Neural cell (in vitro differentiated cells): ENCODE measurements at regions not wholly inside any gene's neighbourhood (a gene's known extent, or its start where the extent isn't known, plus 50 kb on each side); places are given as distances from the start of the nearest gene placed in this dataset.

Experiments used
- H2AFZ ChIP-seq: fragments of 200-600, 300-800 bp; sonication (generic), shearing (Covaris generic); 2 replicates; pipeline ENCODE4 v1.6.0; 2014; ENCODE audit warnings: low read depth, mild to moderate bottlenecking, antibody characterized with exemption, low read length, moderate library complexity
- H3F3A ChIP-seq: fragments of 200-600 bp; shearing (Covaris generic); 2 replicates; pipeline ENCODE4 v1.6.1; 2016; ENCODE audit warnings: mild to moderate bottlenecking, moderate library complexity, mixed read lengths, antibody characterized with exemption, low read length; ENCODE audit not compliant: insufficient read depth, poor library complexity, severe bottlenecking
- H3K27ac ChIP-seq: fragments of 200-600, 300-800 bp; sonication (generic), shearing (Covaris generic); 2 replicates; pipeline ENCODE4 v1.5.1; 2014; ENCODE audit warnings: mild to moderate bottlenecking, low read length, moderate library complexity
- H3K27me3 ChIP-seq: fragments of 300-800, 200-600 bp; sonication (generic), shearing (Covaris generic); 2 replicates; pipeline ENCODE4 v1.6.0; 2014; ENCODE audit warnings: mild to moderate bottlenecking, low read depth, low read length, moderate library complexity; ENCODE audit not compliant: insufficient read depth
- H3K36me3 ChIP-seq: fragments of 300-800, 200-600 bp; sonication (generic), shearing (Covaris generic); 2 replicates; pipeline ENCODE4 v1.5.1; 2014; ENCODE audit warnings: mild to moderate bottlenecking, antibody characterized with exemption, low read length, moderate library complexity; ENCODE audit not compliant: insufficient read depth
- H3K4me2 ChIP-seq: fragments of 300-800, 200-600 bp; sonication (generic), shearing (Covaris generic); 2 replicates; pipeline ENCODE4 v1.6.0; 2014; ENCODE audit warnings: mild to moderate bottlenecking, low read length
- H3K4me3 ChIP-seq: fragments of 300-800, 200-600 bp; sonication (generic), shearing (Covaris generic); 2 replicates; pipeline ENCODE4 v1.5.1; 2014; ENCODE audit warnings: mild to moderate bottlenecking, low read length, moderate library complexity
- H3K79me2 ChIP-seq: fragments of 200-600 bp; shearing (Covaris generic); replicated peaks from 2 replicates; pipeline ENCODE4 v1.6.0; 2014; ENCODE audit warnings: mild to moderate bottlenecking, low read length, moderate library complexity; ENCODE audit not compliant: insufficient read depth
- H3K9ac ChIP-seq: fragments of 300-800, 200-600 bp; sonication (generic), shearing (Covaris generic); 2 replicates; pipeline ENCODE4 v1.6.1; 2016; ENCODE audit warnings: mild to moderate bottlenecking, low read length, mixed read lengths
- H3K9me2 ChIP-seq: fragments of 200-600 bp; shearing (Covaris generic); 2 replicates; pipeline ENCODE4 v1.6.1; 2016; ENCODE audit warnings: mild to moderate bottlenecking, low read length, mixed read lengths; ENCODE audit not compliant: insufficient read depth
- H3K9me3 ChIP-seq: fragments of 200-600, 300-800 bp; sonication (generic), shearing (Covaris generic); 2 replicates; pipeline ENCODE4 v1.6.1; 2016; ENCODE audit warnings: mild to moderate bottlenecking, mixed run types, low read length, moderate library complexity, mixed read lengths
- H4K20me1 ChIP-seq: fragments of 200-600 bp; shearing (Covaris generic); 2 replicates; pipeline ENCODE4 v1.6.1; 2016; ENCODE audit warnings: mild to moderate bottlenecking, mixed run types; ENCODE audit not compliant: insufficient read depth
- CTCF ChIP-seq: fragments of 450-650 bp; IDR thresholded peaks from 2 replicates; pipeline ENCODE4 v1.5.1; 2014; ENCODE audit warnings: antibody characterized with exemption, mild to moderate bottlenecking, moderate library complexity; ENCODE audit not compliant: poor library complexity, severe bottlenecking
- EP300 ChIP-seq: fragments of 450-650 bp; conservative IDR thresholded peaks from 2 replicates; pipeline ENCODE4 v1.6.1; 2014; ENCODE audit warnings: antibody characterized with exemption, mild to moderate bottlenecking, moderate library complexity; ENCODE audit not compliant: poor library complexity, severe bottlenecking
- EZH2 ChIP-seq: fragments of 200-600, 300-800 bp; shearing (Covaris generic), sonication (generic); IDR thresholded peaks from 2 replicates; pipeline ENCODE4 v1.6.1; 2014; ENCODE audit warnings: antibody characterized with exemption, low read length, borderline replicate concordance, mild to moderate bottlenecking; ENCODE audit not compliant: insufficient read depth, poor library complexity, severe bottlenecking
- MXI1 ChIP-seq: fragments of 450-650 bp; conservative IDR thresholded peaks from 2 replicates; pipeline ENCODE4 v1.6.1; 2014; ENCODE audit warnings: antibody characterized with exemption, mild to moderate bottlenecking; ENCODE audit not compliant: poor library complexity, severe bottlenecking
- POLR2AphosphoS5 ChIP-seq: IDR thresholded peaks from 2 replicates; pipeline ENCODE4 v1.6.1; 2012
- RAD21 ChIP-seq: fragments of 450-650 bp; conservative IDR thresholded peaks from 2 replicates; pipeline ENCODE4 v1.6.1; 2014; ENCODE audit warnings: antibody characterized with exemption, mild to moderate bottlenecking, moderate library complexity
- REST ChIP-seq: IDR thresholded peaks from 2 replicates; pipeline ENCODE4 v1.6.1; 2012; ENCODE audit warnings: borderline replicate concordance
- SMC3 ChIP-seq: fragments of 450-650 bp; conservative IDR thresholded peaks from 2 replicates; pipeline ENCODE4 v1.6.1; 2014; ENCODE audit warnings: antibody characterized with exemption, mild to moderate bottlenecking, moderate library complexity; ENCODE audit not compliant: poor library complexity
- TAF1 ChIP-seq: IDR thresholded peaks from 2 replicates; pipeline ENCODE4 v1.6.1; 2012; ENCODE audit warnings: low read depth

DNA sequence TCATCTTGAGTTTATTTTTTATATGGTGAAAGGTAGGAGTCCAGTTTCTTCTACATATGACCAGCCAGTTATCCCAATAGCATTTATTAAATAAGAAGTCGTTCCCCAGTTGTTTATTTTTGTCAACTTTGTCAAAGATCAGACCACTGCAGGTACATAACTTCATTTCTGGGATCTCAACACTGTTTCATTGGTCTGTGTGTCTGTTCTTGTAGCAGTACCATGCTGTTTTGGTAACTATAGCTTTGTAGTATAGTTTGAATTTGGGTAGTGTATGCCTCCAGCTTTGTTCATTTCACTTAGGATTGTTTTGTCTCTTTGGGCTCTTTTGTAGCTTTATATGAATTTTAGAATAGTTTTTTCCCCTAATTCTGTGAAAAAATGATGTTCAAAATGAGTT lies 340.4 kb upstream of the PCDH20 start:
- Histone ChIP-seq H3K27ac (no peak overlapping the region), H3K79me2 (no peaks in the 10 kb centered on the region), H2AFZ (no peak overlapping the region), H3K9ac (no peak overlapping the region), H3F3A (no peaks in the 10 kb centered on the region), H4K20me1 (no peaks in the 10 kb centered on the region), H3K4me3 (no peak overlapping the region), H3K36me3 (no peaks in the 10 kb centered on the region), H3K4me2 (no peak overlapping the region), H3K9me3 (no peaks in the 10 kb centered on the region), H3K9me2 (no peaks in the 10 kb centered on the region), H3K27me3 (no peaks in the 10 kb centered on the region)
- TF ChIP-seq SMC3, result no peak
- no peak for TF ChIP-seq EP300
- no peak for TF ChIP-seq POLR2AphosphoS5
- no peak for TF ChIP-seq RAD21
- TF ChIP-seq MXI1, result no peak
- TF ChIP-seq TAF1, result no peak
- no peak for TF ChIP-seq CTCF
- no peak for TF ChIP-seq EZH2
- no peak for TF ChIP-seq REST

DNA sequence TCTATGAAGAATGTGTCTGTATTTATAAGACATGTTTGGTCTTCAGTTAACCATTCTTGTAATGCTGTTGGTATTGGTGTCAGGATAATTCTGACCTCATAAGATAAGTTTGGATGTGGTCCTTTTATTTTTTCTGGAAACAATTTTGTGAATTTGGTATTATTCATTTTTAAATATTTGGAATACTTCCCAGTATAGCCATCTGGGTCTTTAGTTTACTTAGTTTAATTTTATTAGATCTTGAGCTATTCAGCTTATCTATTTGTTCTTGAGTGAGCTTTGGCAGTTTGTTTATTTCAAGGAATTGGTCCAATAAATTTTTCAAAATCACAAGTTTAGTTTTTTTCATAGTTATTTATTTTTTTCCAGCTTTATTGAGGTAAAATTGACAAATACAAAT lies 335.4 kb upstream of the PCDH20 start:
- Histone ChIP-seq H3K27me3 (no peaks in the 10 kb centered on the region), H3K9me2 (no peaks in the 10 kb centered on the region), H3K27ac (no peak overlapping the region), H3K4me3 (no peak overlapping the region), H3F3A (no peaks in the 10 kb centered on the region), H3K36me3 (no peaks in the 10 kb centered on the region), H2AFZ (no peak overlapping the region), H3K4me2 (no peak overlapping the region), H3K9me3 (no peaks in the 10 kb centered on the region), H3K79me2 (no peaks in the 10 kb centered on the region), H3K9ac (no peak overlapping the region), H4K20me1 (no peaks in the 10 kb centered on the region)
- TF ChIP-seq CTCF (no peak), POLR2AphosphoS5 (no peak), MXI1 (no peak), REST (no peak), SMC3 (no peak), RAD21 (no peak), EZH2 (no peak), EP300 (no peak), TAF1 (no peak)
